Mucosa of gallbladder (tissue), 1 donor: ENCODE measurements at regions not wholly inside any gene's neighbourhood (a gene's known extent, or its start where the extent isn't known, plus 50 kb on each side); places are given as distances from the start of the nearest gene placed in this dataset.
"Not testable (repeated sequence)": the region's sequence is repeated elsewhere in the genome, so short reads cannot be mapped to it uniquely, and the experiment has no call there.

Experiments
- DNase-seq: peaks from one replicate; pipeline ENCODE4 v3.0.0-alpha.2; 2020; ENCODE audit warnings: low spot score
- donor health status: DM: no; HTN: no; CAD: no.

GRCh38 chr9:36521148-36521547 is 51.5 kb upstream of the MELK start:
- DNase-seq: no peak

DNA sequence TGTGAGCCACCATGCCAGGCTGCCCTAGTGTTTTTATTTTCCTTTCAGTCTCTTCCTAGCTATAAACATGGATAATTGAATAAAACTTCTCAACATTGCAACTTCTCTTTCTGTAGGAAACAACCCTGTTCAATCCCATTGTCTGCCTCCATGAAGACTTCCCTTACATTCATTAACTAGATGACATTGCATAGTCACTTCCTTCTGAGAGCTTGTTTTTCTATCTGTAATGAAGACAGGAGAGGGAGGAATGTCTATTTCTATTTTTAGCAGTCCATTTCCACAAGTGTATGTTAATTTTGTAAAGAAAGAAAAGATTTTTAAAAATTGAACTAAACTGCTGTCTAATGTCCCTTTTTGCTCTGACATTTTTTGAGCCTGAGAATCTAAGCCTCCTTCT is 55.6 kb upstream of the MELK start:
- DNase-seq: no peak

DNA sequence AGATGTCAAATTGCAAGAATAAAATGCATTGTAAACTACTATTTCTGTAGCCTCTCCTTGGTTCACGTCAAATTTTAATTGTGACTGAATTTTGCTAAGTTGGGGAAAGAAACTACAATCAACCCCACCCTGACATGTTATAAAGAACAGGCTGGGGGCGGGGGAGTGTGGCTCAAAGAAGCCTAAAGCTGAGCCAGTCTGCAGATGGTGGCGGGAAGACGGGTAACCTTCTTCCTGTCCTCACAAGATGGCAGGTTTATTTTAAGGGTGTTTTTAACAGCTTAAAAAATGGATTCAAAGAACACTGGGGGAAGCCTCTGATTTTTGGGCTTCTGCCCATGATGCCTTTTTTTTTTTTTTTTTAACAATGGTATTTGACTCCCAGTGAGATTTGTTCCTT is 68.5 kb upstream of the MELK start:
- no peak for DNase-seq

DNA sequence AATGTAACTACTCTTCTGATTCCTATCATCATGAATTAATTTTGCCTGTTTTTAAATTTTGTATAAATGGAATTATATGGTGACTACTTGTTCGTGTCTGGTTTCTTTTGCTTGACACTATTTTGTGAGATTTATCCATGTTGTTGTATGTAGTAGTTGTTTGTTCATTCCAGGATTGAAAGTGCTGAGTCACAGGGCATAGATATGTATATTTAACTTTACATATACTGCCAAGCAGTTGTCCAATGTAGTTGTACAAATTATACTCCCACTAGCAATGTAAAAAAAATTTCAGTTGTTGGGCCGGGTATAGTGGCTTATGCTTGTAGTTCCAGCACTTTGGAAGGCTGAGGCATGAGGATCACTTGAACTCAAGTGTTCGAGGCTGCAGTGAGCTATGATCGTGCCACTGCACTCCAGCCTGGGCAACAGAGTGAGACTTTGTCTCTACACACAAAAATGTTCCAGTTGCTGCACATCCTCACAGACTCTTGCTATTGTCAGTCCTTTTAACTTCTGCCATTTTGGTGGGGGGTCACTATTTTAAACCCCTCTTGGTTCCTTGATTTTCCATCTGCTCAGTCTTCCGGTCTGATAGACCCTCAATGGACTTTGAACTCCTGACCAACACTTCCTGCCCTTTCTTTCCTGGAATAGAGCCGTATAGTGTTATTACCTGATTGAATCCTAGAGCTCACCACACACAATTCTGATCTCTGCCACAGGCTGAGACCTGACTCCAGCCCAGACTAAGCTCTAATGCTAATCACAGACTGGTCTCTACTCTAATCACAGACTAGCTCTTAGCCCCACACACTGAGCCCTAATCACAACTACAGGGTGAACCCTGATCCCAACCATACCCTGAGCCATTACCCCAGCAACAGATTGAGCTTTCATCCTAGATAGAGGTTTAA is 69.3 kb upstream of the MELK start:
- DNase-seq: no peak

DNA sequence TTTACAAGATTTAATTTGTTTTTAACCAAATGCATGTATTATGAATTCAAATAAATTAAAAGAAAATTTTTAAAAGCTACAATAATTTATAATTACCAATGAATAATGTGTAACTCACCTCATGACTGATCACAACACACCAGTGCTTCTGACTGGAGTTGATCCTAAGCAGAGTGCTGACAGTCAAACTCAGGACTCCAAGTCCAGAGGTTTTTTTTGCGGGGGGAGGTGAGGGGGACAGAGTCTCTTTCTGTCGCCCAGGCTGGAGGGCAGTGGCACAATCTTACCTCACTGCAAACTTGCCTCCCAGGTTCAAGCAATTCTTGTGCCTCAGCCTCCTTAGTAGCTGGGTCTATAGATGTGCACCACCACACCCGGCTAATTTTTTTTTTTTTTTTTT is 71.0 kb upstream of the MELK start:
- no peak for DNase-seq

- DNase-seq: not testable (repeated sequence)
Measured at GRCh38 chr9:36500931-36501330, 71.8 kb upstream of the MELK start.

GRCh38 chr9:36499174-36499890 is 73.4 kb upstream of the MELK start:
- no peak for DNase-seq

GRCh38 chr9:36493564-36493963 is 79.1 kb upstream of the MELK start:
- DNase-seq: not testable (repeated sequence)

- DNase-seq: no peak
Measured at GRCh38 chr9:36492865-36493264, 79.8 kb upstream of the MELK start.

- DNase-seq: no peak
Measured at GRCh38 chr9:36489453-36489852, 83.2 kb upstream of the MELK start.

- no peak for DNase-seq
Measured at GRCh38 chr9:36488389-36488756, 84.3 kb upstream of the MELK start.

DNA sequence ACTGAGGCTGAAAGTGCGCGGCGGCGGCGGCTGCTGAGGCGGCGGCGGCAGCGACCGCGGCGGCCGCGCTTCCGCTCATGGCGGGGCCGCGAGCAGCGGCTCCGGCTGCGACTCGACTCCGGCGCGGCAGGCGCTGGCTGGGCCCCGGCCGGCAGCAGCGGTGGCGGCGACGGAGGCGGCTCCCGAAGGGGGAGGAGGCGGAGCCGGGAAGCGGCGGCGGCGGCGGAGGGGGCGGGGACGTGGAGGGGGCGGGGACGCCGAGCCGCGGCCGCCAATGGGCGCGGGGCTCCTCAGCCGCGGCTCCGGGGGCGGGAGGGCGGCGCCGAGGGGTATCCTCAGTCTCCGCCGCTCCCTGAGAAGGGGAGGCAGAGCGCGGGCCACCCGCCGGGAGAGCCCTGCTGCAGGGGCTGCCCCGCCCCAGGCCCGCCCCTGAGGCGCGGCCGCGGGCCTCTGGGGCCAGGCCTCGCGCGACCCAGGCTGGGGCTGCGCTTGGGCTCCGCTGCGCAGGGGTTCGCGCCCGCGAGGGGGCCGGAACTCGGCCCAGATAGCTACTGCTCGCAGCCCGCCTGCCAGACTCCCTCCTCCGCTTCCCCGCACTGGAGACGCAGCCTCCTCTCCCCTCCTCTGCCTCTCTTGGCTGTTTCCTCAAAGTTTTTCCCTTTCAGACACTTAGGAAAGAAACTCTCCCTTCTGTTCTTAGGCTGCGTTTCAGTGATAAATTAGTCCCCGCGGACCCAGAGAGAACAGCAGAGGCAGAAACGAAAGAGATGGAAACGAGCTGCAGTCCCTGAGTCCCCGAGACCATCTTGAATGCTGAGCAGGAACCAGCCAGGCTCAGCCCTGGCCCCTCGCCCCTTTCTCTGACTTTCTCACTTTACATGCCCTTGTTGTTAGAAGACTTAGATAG is 85.0 kb upstream of the MELK start:
- DNase-seq: peak; percentile 91

DNA sequence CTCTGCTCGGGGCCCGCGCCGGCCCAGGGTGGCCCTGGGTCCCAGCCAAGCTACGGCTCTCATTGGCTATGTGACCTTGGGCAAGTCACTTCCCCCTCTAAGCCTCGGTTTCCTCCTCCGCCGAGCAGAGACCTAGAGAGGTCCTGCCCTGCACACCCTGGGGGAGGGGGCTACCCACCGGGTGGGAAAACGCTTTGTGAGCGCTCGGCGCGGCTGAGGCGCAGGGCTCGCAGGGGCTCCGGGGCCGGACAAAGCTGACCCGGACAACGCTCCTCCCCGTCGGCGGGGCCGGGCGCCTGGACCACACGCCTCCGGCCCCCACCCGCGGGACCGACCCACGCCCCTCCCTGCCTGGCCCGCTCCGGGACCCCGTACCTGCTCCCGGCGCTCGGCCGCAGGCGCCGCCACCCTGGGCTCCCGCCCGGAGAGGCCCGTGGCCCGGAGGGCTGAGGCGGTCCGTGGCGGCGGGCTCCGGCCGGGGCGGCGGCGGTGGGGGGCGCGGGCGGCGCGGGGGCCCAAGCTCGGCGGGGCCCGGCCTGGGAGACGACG is 85.7 kb upstream of the MELK start:
- DNase-seq: peak; percentile 14

GRCh38 chr9:36486329-36486932 is 86.3 kb upstream of the MELK start:
- DNase-seq: peak; percentile 11

DNA sequence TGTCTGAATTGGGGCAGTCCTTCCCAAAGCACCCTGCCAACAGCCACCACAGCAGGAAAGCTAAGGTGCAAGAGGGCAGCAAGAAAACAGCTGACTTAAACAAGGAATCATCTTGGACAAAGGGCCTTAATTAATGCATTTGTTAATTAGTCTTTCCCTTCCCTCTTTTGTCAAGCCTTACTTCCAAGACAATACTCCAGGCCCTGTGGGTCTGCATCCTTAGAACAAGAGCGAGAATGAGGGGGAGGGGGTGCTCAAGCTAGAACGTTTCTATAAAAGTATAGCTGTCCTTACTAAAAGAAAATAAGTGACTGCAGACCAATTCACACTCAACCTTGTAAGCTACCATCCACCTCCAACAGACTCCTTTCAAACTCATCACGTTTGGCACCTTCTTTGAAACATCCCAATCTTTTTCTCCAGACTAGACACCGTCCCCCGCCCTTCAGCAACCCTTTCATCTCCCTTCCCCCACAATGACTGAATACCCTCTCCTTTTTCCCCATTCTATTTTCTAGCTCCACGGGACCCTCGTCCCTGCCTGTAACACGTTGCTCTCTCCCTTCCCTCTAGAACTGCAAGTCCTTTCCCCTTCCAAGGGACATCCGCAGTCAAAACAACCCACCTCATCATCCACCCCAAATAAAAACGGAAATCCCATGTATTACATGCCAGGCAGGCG is 85.7 kb upstream of the RNF38 start:
- DNase-seq: no peak

GRCh38 chr9:36484124-36484523 is 84.1 kb upstream of the RNF38 start:
- no peak for DNase-seq

DNA sequence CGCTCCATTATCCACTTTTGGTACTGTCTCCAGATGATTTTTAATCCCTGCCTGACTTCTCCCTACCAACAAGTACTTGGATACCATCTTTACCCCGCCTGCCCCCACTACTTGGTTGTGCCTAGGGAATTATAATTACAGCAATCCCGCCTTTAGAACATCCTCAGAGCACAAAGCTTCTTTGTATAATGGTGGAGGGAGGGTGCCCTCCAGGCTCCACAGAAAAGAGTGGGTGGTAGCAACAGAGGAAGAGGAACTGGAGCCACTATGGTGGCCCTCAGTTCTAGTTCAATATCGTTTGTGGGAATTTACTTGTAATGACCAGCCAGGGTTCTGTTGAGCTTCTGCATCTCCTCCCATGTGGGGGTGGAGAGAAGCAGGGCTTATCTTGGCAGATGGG is 79.0 kb upstream of the RNF38 start:
- no peak for DNase-seq

- DNase-seq: no peak
Measured at GRCh38 chr9:36471359-36471758, 71.3 kb upstream of the RNF38 start.

GRCh38 chr9:36470643-36471290 is 70.7 kb upstream of the RNF38 start:
- peak; percentile 45 for DNase-seq

DNA sequence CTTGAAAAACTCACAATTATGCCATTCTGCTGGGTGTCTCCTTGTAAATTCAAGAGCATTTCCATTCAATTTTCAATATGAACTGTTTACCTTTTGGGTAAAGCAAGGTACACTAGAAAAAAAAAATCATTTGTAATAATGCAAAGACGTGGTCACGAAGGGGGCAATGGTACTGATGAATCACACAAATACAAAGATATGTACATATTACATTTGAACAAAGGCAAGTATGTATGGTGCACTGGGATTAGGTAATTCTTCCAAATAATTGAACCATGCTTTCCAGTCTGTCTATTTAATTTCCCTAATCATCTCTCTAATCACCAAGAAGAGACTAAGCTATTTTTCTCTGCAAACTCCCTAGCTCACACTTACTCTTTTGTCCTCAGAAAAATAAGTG is 63.4 kb upstream of the RNF38 start:
- DNase-seq: no peak
